ENCODE measurements at regions not wholly inside any gene's neighbourhood (a gene's known extent, or its start where the extent isn't known, plus 50 kb on each side); places are given as distances from the start of the nearest gene placed in this dataset.
"Not testable (repeated sequence)": the region's sequence is repeated elsewhere in the genome, so short reads cannot be mapped to it uniquely, and the experiment has no call there.

DNA sequence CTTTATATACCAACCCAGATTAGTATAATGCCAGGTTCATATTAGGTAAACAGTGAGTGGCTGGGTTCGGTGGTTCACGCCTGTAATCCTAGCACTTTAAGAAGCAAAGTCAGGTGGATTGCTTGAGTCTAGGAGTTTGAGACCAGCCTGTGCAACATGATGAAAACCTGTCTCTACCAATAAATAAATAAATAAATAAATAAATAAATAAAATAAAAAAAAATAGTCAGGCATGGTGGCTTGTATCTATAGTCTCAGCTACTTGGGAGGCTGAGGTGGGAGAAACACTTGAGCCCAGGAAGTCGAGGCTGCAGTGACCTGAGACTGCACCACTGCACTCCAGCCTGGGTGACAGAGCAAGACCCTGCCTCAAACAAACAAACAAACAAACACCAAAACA lies 96.9 kb downstream of the CTH start:
- TF ChIP-seq POLR2A (IDR thresholded peaks at IDR 0.05) = not testable (repeated sequence)
- TF ChIP-seq, protein P1, sequence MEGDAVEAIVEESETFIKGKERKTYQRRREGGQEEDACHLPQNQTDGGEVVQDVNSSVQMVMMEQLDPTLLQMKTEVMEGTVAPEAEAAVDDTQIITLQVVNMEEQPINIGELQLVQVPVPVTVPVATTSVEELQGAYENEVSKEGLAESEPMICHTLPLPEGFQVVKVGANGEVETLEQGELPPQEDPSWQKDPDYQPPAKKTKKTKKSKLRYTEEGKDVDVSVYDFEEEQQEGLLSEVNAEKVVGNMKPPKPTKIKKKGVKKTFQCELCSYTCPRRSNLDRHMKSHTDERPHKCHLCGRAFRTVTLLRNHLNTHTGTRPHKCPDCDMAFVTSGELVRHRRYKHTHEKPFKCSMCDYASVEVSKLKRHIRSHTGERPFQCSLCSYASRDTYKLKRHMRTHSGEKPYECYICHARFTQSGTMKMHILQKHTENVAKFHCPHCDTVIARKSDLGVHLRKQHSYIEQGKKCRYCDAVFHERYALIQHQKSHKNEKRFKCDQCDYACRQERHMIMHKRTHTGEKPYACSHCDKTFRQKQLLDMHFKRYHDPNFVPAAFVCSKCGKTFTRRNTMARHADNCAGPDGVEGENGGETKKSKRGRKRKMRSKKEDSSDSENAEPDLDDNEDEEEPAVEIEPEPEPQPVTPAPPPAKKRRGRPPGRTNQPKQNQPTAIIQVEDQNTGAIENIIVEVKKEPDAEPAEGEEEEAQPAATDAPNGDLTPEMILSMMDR (IDR thresholded peaks at IDR 0.05) = not testable (repeated sequence)
